Ishikawa (cell line): ENCODE measurements at regions not wholly inside any gene's neighbourhood (a gene's known extent, or its start where the extent isn't known, plus 50 kb on each side); places are given as distances from the start of the nearest gene placed in this dataset.

Source experiments
- CEBPB ChIP-seq: IDR thresholded peaks from 2 replicates; pipeline ENCODE4 v1.6.1; 2012
- CREB1 ChIP-seq: IDR thresholded peaks from 2 replicates; pipeline ENCODE4 v1.6.1; 2012; ENCODE audit warnings: low read depth
- EGR1 ChIP-seq: IDR thresholded peaks from 2 replicates; pipeline ENCODE4 v1.6.1; 2012
- EP300 ChIP-seq: IDR thresholded peaks from 2 replicates; pipeline ENCODE4 v1.6.1; 2012; ENCODE audit warnings: borderline replicate concordance
- FOXM1 ChIP-seq: IDR thresholded peaks from 2 replicates; pipeline ENCODE4 v1.6.1; 2012; ENCODE audit warnings: low read depth, borderline replicate concordance
- NFIC ChIP-seq: IDR thresholded peaks from 2 replicates; pipeline ENCODE4 v1.6.1; 2012
- RAD21 ChIP-seq: IDR thresholded peaks from 2 replicates; pipeline ENCODE4 v1.6.1; 2012; ENCODE audit warnings: low read depth
- TAF1 ChIP-seq: IDR thresholded peaks from 2 replicates; pipeline ENCODE4 v1.6.1; 2012; ENCODE audit warnings: low read depth, mild to moderate bottlenecking
- TCF12 ChIP-seq: IDR thresholded peaks from 2 replicates; pipeline ENCODE4 v1.6.1; 2012; ENCODE audit warnings: low read depth
- TEAD4 ChIP-seq: IDR thresholded peaks from 2 replicates; pipeline ENCODE4 v1.6.1; 2012
- YY1 ChIP-seq: IDR thresholded peaks from 2 replicates; pipeline ENCODE4 v1.6.1; 2012; ENCODE audit warnings: low read depth
- ZBTB7A ChIP-seq: IDR thresholded peaks from 2 replicates; pipeline ENCODE4 v1.6.1; 2012; ENCODE audit warnings: low read depth
- TF ChIP-seq, protein P1 (sequence below): IDR thresholded peaks from 2 replicates; pipeline ENCODE4 v1.6.1; 2012
- TF ChIP-seq, protein P2 (sequence below): IDR thresholded peaks from 2 replicates; pipeline ENCODE4 v1.6.1; 2012; ENCODE audit warnings: low read depth, mild to moderate bottlenecking
- TF ChIP-seq, protein P3 (sequence below): IDR thresholded peaks from 2 replicates; pipeline ENCODE4 v1.6.1; 2012

DNA sequence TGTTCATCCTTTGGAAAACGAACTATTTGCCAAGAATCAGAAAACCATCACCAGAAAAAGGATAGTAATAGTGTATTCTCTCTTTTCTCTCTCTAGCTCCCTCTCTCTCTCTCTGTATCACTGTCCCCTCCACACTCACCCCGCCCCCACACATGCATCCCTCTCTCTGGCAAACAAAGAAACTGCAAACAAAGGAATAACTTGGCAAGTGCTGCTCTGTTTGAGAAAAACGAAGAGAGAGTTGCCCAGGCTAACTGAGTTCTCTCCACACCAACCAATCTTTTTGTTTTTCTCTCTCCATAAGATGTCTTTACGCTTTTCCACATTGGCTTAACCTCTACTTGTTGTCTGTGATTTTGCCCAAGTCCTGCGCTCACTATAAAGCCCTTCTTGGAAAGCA lies 316.2 kb downstream of the EPHA4 start:
- TF ChIP-seq EGR1 (no peak), ZBTB7A (no peak), FOXM1 (no peak), TEAD4 (no peak), EP300 (no peak), CEBPB (no peak)
- TF ChIP-seq, protein P1, sequence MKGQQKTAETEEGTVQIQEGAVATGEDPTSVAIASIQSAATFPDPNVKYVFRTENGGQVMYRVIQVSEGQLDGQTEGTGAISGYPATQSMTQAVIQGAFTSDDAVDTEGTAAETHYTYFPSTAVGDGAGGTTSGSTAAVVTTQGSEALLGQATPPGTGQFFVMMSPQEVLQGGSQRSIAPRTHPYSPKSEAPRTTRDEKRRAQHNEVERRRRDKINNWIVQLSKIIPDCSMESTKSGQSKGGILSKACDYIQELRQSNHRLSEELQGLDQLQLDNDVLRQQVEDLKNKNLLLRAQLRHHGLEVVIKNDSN = no peak
- TF ChIP-seq, protein P2, sequence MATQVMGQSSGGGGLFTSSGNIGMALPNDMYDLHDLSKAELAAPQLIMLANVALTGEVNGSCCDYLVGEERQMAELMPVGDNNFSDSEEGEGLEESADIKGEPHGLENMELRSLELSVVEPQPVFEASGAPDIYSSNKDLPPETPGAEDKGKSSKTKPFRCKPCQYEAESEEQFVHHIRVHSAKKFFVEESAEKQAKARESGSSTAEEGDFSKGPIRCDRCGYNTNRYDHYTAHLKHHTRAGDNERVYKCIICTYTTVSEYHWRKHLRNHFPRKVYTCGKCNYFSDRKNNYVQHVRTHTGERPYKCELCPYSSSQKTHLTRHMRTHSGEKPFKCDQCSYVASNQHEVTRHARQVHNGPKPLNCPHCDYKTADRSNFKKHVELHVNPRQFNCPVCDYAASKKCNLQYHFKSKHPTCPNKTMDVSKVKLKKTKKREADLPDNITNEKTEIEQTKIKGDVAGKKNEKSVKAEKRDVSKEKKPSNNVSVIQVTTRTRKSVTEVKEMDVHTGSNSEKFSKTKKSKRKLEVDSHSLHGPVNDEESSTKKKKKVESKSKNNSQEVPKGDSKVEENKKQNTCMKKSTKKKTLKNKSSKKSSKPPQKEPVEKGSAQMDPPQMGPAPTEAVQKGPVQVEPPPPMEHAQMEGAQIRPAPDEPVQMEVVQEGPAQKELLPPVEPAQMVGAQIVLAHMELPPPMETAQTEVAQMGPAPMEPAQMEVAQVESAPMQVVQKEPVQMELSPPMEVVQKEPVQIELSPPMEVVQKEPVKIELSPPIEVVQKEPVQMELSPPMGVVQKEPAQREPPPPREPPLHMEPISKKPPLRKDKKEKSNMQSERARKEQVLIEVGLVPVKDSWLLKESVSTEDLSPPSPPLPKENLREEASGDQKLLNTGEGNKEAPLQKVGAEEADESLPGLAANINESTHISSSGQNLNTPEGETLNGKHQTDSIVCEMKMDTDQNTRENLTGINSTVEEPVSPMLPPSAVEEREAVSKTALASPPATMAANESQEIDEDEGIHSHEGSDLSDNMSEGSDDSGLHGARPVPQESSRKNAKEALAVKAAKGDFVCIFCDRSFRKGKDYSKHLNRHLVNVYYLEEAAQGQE = no peak

DNA sequence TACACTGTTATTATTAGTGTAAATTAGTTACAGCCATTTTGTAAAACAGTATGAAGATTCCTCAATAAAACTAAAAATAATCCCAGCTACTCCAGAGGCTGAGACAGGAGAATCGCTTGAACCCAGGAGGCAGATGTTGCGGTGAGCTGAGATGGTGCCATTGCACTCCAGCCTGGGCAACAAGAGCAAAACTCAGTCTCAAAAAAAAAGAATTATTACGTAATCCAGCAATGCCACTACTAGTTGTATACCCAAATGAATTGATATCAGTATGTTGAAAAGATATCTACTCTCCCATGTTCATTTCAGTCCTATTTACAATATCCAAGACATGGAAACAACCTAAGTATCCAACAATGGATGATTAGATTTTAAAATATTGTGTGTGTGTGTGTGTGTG lies 313.6 kb downstream of the EPHA4 start:
- TF ChIP-seq, protein P1 = no peak
- TF ChIP-seq CREB1 = no peak
- TF ChIP-seq NFIC = no peak
- TF ChIP-seq, protein P3, sequence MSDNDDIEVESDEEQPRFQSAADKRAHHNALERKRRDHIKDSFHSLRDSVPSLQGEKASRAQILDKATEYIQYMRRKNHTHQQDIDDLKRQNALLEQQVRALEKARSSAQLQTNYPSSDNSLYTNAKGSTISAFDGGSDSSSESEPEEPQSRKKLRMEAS = no peak
- TF ChIP-seq TAF1 = no peak
- no peak for TF ChIP-seq ZBTB7A
- TF ChIP-seq EGR1 = no peak
- no peak for TF ChIP-seq RAD21
- TF ChIP-seq FOXM1 = no peak
- no peak for TF ChIP-seq TEAD4
- no peak for TF ChIP-seq CEBPB
- TF ChIP-seq YY1 = no peak
- TF ChIP-seq EP300 = no peak
- TF ChIP-seq TCF12 = no peak
- TF ChIP-seq, protein P2 = no peak

DNA sequence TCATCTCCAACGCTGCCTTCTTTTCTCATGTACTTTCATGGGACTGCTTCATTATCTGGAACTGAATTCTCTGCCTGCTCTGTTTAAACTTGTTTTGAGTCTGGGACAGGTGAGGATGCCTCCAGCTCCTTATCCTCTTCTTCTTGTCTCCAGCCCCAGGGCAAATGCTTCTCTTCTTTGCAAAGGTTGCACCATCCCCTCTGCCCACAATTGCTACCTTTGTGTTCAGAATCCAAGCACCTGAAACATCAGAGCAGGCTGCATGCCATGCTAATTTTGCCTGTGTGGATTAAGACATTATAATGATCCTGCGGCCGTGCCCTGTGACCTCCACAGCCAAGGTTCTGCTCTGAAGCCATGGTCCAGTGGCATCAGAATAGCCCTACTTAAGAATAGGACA lies 309.5 kb downstream of the EPHA4 start:
- TF ChIP-seq FOXM1 (no peak), RAD21 (no peak), TAF1 (no peak), TCF12 (no peak), TEAD4 (no peak), NFIC (no peak), EGR1 (no peak), EP300 (no peak), YY1 (no peak), CREB1 (no peak), ZBTB7A (no peak), CEBPB (no peak)
- TF ChIP-seq, protein P3 = no peak
- TF ChIP-seq, protein P1 = no peak
- TF ChIP-seq, protein P2 = no peak

DNA sequence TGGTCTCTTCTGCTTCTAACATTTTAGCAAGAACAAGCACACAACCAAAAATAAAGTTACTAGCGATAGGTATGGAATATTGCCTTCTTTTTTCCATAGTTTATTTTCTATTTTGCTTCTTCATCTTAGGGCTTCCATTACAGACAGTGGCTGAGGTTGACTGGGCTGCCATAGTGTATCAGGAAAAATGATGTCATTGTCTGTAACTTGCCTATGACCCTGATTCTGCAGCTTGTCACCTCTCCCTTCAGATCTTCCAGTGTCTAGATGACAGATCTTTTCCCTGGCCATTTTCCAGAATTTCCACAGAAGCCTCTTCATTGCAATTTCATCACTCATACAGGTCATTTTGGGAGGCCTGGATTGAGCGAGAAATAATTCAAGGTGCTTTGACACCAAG lies 308.5 kb downstream of the EPHA4 start:
- TF ChIP-seq TEAD4 (no peak), EP300 (no peak), NFIC (no peak), CREB1 (no peak), CEBPB (no peak), EGR1 (no peak), ZBTB7A (no peak), FOXM1 (no peak), TAF1 (no peak), YY1 (no peak)
- TF ChIP-seq, protein P3 = no peak
